ENCODE measurements at regions not wholly inside any gene's neighbourhood (a gene's known extent, or its start where the extent isn't known, plus 50 kb on each side); places are given as distances from the start of the nearest gene placed in this dataset.

GRCh38 chr10:45500798-45501197 lies 126.8 kb downstream of the ALOX5 start:
- WGBS: 98% methylated on average over 1 of the region's 1 CpG
- no peak for DNase-seq (ENCODE audit: low spot score)
- no peak overlapping the region for H3K9ac ChIP-seq (ENCODE audit: low read depth in 1 of 2, low read length in 2 of 2)
- peaks cover 0 to 10% (median under 1%) of the 10 kb centered on the region in 4 donors for H3K4me1 ChIP-seq (ENCODE audit: control insufficient read depth in 4 of 4, insufficient read depth in 4 of 4, low read length in 3 of 4)
- no peak overlapping the region for H3K4me3 ChIP-seq (ENCODE audit: low read depth in 1 of 3, low read length in 3 of 3)
- H3K27me3 ChIP-seq (ENCODE audit: control insufficient read depth in 4 of 4, insufficient read depth in 4 of 4, low read length in 3 of 4): no peaks in the 10 kb centered on the region
- no peaks in the 10 kb centered on the region for H3K36me3 ChIP-seq (ENCODE audit: control insufficient read depth in 4 of 4, insufficient read depth in 3 of 4, low read depth in 1 of 4, low read length in 3 of 4)
- no peak overlapping the region for H3K27ac ChIP-seq (ENCODE audit: low read depth in 1 of 2, low read length in 2 of 2)
- H3K9me3 ChIP-seq (ENCODE audit: control insufficient read depth in 4 of 4, low read length in 3 of 4): no peaks in the 10 kb centered on the region
- TF ChIP-seq GABPA (IDR thresholded peaks at IDR 0.05 in 1 of 2, conservative IDR thresholded peaks at IDR 0.05 in 1 of 2) (no peak), HNF4A (conservative IDR thresholded peaks at IDR 0.05) (no peak), FOXA2 (IDR thresholded peaks at IDR 0.05) (no peak)
- TF ChIP-seq, protein P1, sequence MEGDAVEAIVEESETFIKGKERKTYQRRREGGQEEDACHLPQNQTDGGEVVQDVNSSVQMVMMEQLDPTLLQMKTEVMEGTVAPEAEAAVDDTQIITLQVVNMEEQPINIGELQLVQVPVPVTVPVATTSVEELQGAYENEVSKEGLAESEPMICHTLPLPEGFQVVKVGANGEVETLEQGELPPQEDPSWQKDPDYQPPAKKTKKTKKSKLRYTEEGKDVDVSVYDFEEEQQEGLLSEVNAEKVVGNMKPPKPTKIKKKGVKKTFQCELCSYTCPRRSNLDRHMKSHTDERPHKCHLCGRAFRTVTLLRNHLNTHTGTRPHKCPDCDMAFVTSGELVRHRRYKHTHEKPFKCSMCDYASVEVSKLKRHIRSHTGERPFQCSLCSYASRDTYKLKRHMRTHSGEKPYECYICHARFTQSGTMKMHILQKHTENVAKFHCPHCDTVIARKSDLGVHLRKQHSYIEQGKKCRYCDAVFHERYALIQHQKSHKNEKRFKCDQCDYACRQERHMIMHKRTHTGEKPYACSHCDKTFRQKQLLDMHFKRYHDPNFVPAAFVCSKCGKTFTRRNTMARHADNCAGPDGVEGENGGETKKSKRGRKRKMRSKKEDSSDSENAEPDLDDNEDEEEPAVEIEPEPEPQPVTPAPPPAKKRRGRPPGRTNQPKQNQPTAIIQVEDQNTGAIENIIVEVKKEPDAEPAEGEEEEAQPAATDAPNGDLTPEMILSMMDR (IDR thresholded peaks at IDR 0.05; ENCODE audit: low read depth, low read length, missing input control): no peak

DNA sequence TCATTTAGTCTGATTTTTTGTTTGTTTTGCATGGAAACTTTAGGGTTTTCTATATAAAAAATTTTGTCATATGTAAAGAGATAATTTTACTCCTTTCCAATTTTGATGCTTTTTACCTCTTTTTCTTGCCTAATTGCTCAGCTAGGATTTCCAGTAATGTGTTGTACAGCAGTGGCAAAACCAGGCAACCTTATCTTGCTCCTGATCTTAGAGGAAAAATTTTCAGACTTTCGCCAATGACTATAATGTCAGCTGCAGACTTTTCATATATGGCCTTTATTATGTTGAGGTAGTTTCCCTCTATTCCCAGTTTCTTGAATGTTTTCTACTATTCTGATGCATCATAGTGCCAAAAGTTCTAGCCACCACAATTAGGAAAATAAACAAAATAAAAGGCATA lies 126.3 kb downstream of the ALOX5 start:
- TF ChIP-seq NR2F2 (IDR thresholded peaks at IDR 0.05): no peak
- no peak for TF ChIP-seq ZBTB33 (IDR thresholded peaks at IDR 0.05)
- TF ChIP-seq, protein P2, sequence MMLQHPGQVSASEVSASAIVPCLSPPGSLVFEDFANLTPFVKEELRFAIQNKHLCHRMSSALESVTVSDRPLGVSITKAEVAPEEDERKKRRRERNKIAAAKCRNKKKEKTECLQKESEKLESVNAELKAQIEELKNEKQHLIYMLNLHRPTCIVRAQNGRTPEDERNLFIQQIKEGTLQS (IDR thresholded peaks at IDR 0.05): no peak
- no peak for TF ChIP-seq EGR1 (IDR thresholded peaks at IDR 0.05; ENCODE audit: low read depth in 2 of 2)
- no peak for TF ChIP-seq GABPA (IDR thresholded peaks at IDR 0.05 in 1 of 2, conservative IDR thresholded peaks at IDR 0.05 in 1 of 2)
- Histone ChIP-seq H3K36me3 (ENCODE audit: control insufficient read depth in 4 of 4, insufficient read depth in 3 of 4, low read depth in 1 of 4, low read length in 3 of 4) (no peaks in the 10 kb centered on the region), H3K9ac (ENCODE audit: low read depth in 1 of 2, low read length in 2 of 2) (no peak overlapping the region), H3K4me3 (ENCODE audit: low read depth in 1 of 3, low read length in 3 of 3) (no peak overlapping the region), H3K4me1 (ENCODE audit: control insufficient read depth in 4 of 4, insufficient read depth in 4 of 4, low read length in 3 of 4) (peaks cover 0 to 8% (median 0%) of the 10 kb centered on the region in 4 donors), H3K27ac (ENCODE audit: low read depth in 1 of 2, low read length in 2 of 2) (no peak overlapping the region), H3K9me3 (ENCODE audit: control insufficient read depth in 4 of 4, low read length in 3 of 4) (peaks cover 0 to under 1% (median 0%) of the 10 kb centered on the region in 4 donors), H3K27me3 (ENCODE audit: control insufficient read depth in 4 of 4, insufficient read depth in 4 of 4, low read length in 3 of 4) (no peaks in the 10 kb centered on the region)
- DNase-seq (ENCODE audit: low spot score): no peak
- WGBS: 99% methylated on average over 1 of the region's 1 CpG

DNA sequence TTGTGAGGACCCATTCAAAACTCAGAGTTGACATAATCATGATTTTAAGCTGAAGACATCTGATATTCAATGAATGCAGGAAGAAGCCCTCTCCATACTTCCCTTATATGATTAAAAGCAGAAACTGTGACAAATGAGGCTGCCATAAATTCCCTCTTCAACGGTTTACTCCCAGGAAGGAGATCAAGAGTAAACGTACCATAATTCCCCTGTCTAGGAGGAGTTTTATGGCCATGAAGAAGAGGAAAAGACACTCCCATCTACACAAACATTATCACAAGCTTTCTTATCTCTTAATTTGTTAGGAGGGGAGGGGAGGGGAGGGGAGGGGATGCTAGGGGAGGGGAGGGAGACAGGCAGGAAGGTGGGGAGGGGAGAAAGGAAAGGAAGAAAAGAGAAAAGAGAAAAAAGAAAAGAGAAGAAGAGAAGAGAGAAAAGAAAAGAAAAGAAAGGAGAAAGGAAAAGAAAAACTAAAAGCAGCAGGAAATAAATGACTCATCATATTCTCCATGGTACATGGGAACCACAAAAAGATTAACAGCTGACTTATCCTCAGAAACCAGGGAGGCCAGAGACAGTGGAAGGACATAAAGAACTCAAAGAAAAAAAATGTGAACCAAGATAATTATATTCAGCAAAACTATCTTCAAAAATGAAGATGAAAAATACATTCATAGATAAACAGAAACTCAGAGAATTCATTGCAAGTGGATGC lies 121.6 kb downstream of the ALOX5 start:
- no peaks in the 10 kb centered on the region for H3K27me3 ChIP-seq (ENCODE audit: control insufficient read depth in 4 of 4, insufficient read depth in 4 of 4, low read length in 3 of 4)
- H3K27ac ChIP-seq (ENCODE audit: low read depth in 1 of 2, low read length in 2 of 2): no peak overlapping the region
- H3K9me3 ChIP-seq (ENCODE audit: control insufficient read depth in 4 of 4, low read length in 3 of 4): peaks cover 0 to 1% (median 0%) of the 10 kb centered on the region in 4 donors
- H3K9ac ChIP-seq (ENCODE audit: low read depth in 1 of 2, low read length in 2 of 2): no peak overlapping the region
- no peak for DNase-seq (ENCODE audit: low spot score)
- peaks cover 0 to 3% (median 0%) of the 10 kb centered on the region in 4 donors for H3K4me1 ChIP-seq (ENCODE audit: control insufficient read depth in 4 of 4, insufficient read depth in 4 of 4, low read length in 3 of 4)
- 86% methylated on average over 2 of the region's 2 CpGs for WGBS
- H3K4me3 ChIP-seq (ENCODE audit: low read depth in 1 of 3, low read length in 3 of 3): no peak overlapping the region
- H3K36me3 ChIP-seq (ENCODE audit: control insufficient read depth in 4 of 4, insufficient read depth in 3 of 4, low read depth in 1 of 4, low read length in 3 of 4): no peaks in the 10 kb centered on the region
- TF ChIP-seq TAF1 (conservative IDR thresholded peaks at IDR 0.05) (no peak), FOXA1 (IDR thresholded peaks at IDR 0.05) (no peak), ZBTB33 (IDR thresholded peaks at IDR 0.05) (no peak), RXRA (IDR thresholded peaks at IDR 0.05) (no peak), RAD21 (IDR thresholded peaks at IDR 0.05) (no peak), FOXA2 (IDR thresholded peaks at IDR 0.05) (no peak)
- TF ChIP-seq, protein P3, sequence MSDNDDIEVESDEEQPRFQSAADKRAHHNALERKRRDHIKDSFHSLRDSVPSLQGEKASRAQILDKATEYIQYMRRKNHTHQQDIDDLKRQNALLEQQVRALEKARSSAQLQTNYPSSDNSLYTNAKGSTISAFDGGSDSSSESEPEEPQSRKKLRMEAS (IDR thresholded peaks at IDR 0.05): no peak
- TF ChIP-seq, protein P2 (IDR thresholded peaks at IDR 0.05): no peak
- TF ChIP-seq, protein P1 (IDR thresholded peaks at IDR 0.05; ENCODE audit: low read depth, low read length, missing input control): no peak

Data from liver (tissue), 8 donors.